ENCODE measurements at regions not wholly inside any gene's neighbourhood (a gene's known extent, or its start where the extent isn't known, plus 50 kb on each side); places are given as distances from the start of the nearest gene placed in this dataset.
"Not testable (repeated sequence)": the region's sequence is repeated elsewhere in the genome, so short reads cannot be mapped to it uniquely, and the experiment has no call there.

DNA sequence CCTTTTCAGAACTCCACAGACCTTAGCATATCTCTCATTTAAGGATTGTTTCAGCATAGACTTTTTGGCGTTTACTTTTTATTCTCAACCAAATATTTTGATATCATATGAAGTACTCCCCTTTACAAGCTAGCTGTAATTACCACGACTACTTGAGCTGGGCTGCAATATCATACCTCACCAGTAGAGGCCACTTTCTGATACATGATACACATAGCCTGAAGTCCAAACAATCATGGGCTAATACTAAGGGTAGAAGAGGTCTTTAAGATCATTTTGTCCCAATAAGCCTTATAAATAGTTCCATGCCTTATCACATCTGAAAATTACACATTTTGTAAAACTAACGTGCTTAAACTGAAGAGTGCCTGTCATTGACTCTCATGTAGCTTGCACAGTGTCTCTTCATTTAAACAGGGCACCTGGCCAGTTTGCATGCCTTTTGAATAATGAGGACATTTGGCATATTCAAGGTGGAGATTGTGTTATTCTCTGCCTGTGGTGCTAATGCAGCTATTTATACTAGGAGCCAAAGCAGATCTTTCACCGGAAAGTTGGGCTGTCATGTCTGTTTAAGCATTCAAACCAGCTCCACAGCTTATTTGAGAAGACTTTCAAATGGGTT, 403.7 kb upstream of the ZMIZ1 start:
- DNase-seq = peak; percentile 9

DNA sequence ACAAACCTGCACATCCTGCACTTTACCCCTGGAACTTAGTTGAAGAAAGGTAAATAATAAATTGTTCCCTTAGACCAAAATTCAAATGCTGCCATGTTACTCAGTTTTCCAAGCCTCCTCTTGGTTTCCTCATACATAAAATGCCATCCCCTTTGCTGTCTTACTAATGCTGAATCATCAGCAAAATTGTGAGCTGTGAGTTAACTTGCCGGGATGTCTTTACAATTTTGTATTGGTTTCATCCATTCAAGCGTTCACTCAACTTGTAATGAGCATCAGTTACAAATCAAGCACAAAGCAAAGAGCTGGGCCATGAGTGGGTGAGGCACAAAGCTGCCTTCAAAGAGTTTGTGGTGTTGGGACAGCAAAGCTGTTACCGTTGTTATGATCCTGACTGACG, 395.8 kb upstream of the ZMIZ1 start:
- DNase-seq = no peak

DNA sequence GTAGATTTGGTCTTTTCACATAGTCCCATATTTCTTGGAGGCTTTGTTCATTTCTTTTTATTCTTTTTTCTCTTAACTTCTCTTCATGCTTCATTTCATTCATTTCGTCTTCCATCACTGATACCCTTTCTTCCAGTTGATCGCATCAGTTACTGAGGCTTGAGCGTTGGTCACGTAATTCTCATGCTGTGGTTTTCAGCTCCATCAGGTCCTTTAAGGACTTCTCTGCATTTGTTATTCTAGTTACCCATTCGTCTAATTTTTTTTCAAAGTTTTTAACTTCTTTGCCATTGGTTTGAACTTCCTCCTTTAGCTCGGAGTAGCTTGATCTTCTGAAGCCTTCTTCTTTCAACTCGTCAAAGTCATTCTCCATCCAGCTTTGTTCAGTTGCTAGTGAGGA, 387.6 kb upstream of the ZMIZ1 start:
- DNase-seq = not testable (repeated sequence)

DNA sequence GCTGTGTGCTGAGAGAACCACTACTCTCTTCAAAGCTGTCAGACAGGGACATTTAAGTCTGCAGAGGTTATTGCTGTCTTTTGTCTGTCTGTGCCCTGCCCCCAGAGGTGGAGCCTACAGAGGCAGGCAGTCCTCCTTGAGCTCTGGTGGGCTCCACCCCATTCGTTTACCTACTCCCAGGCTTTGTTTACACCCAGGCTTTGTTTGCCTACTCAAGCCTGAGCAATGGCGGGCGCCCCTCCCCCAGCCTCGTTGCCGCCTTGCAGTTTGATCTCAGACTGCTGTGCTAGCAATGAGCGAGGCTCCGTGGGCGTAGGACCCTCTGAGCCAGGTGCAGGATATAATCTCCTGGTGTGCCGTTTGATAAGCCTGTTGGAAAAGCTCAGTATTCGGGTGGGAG, 386.8 kb upstream of the ZMIZ1 start:
- DNase-seq = not testable (repeated sequence)

DNA sequence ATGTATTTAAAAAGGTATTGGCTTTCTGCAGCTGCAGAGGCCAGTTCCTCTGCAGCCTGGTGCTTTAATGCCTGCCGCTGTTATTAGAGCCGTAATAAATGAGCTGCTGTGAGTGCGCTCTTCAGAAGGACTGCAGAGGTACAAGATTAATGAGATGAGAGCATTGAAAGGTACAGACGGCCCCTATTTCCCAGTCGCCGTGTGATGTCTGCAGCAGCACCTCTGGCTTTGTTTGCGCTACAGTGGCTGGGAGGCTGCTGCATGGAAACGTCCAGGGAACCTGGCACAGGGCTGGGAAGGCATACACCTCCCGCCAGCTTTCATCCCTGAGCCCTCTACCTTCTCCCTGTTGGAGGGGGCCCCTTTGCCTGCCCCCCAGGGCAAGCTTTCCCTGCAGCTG, 383.8 kb upstream of the ZMIZ1 start:
- no peak for DNase-seq

DNA sequence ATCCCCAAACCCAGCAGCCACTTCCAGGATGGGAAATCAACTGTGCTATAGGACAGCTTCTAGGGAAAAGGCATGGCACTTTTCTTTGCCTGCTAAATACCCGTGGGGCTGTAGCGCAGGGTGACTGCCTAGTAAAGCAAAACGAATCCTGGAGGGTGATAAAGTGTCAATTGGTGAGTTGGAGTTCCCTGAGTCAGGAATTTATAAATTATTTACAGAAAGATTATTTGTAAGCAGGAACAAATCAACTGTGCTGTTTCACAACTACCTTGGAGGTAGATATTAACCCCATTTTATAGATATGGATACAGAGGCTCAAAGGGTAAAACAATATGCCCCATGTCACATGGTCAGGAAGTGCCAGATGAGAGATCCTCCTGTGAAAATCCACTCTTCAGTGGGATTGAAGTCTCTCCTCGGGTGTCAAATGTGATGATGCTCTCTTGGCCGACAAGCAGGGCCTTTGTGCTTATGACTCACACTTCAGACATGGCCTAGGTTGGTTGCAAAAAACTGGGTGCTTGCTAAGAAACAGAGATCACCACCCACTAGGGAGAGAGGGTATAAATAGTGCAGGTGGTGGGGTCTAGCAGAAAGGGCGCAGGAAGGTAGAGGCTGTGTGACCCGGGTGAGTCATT, 383.2 kb upstream of the ZMIZ1 start:
- DNase-seq = no peak

DNA sequence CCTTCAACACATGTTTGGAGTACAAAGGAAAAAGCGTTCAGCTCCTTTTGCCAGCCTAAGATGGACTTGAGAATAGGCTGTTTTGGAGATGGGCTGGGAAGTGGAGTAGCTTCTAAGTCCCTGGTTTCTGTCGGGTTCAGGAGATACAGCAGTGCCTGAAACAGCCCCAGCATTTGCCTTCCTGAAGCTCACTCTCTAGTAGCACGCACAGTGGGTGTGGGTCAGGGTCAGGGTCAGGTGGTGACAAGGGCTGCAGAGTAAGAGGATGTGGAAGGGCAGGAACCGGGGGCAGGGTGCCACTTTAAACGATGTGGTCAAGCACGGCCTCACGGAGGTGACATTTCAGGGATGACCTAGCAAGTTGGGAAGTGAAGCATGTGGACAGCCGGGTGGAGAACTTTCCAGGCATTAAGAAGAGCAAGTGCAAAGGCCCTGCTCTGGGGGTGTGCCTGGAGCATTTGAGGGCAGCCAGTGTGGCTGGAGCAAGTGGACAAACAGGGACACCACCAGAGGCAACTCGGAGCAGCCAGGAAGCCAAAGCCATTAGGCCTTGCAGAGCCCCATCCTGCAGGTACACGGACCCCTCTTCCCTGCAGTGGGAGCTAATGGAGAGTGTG, 382.2 kb upstream of the ZMIZ1 start:
- DNase-seq = no peak

DNA sequence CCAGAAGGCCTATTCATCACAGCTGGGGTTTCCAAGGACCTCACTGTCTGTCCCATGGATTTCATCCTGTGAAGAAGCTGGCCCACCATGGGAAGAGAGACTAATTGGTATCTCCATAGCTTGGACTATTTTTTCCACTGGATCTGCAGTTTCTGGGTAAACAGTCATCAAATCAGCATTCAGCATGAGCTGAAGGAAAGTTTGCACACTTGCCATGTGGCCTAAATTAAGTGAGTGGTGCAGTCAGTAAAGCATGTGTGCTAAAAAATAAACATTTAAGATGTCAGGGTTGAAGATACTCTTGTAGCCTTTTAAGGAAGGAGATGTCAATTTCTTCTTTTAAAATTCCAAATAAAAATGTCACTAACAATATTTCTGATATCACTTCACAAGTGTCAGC, 381.1 kb upstream of the ZMIZ1 start:
- no peak for DNase-seq

DNA sequence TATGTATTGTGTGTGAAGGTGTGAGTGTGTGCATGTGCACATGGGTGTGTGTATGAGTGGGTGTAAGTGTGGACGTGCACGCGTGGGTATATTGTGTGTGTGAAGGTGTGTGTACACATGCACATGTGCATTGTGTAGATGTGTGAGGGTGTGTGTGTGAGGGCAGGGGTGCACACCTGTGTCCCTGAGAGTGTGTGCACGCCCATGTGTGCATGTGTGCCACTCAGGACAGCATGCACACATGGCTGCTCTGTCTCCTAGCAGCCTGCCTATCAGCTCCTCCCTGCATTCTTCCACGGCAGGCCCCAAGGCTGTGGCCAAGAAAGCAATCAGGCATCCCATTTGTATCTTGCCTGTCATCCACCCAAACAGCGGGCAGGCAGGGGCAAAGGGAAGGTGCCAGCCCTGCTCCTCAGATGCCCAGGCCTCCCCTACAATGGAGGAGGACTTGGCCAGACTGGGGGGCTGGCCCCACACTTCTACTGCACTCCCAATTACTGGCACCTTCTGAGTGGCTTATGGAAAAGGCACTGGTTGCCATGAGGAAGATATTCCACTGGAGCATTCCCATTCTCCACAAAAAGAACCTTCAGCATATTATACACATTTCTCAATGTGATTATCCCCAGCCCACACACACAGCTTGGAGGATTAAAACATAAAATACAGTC, 380.4 kb upstream of the ZMIZ1 start:
- DNase-seq = no peak

DNA sequence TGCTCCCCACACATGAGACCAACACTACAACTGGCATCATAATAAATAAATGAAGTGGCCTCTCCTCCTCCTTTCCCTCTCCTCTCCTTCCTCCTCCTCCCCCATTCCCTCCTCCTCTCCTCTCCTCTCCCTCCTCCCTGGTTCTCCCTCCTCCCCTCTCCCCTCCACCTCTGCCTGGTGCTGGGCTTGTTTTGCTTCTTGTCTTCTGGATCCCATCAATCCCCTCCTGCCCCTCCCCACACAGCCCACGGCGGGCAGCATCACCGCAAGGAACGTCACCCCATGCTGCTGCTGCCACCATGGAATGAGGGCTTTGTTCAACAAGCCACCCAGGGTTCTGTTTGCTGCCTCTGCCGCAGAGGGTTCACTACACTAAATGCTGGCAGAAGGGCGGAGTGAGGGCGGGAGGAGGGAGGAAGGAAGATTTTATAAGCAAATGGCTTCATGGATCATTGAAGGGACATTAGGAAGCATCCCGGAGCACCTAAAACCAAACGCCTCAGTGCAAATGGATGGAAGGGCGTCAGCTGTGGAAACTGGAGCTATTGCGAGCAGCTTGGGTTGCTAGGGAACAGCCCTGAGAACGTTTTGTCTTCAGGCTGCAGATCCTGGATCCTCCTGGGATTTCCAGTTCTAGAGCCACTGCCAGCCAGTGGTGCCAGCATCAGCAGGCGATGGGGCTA, 379.7 kb upstream of the ZMIZ1 start:
- DNase-seq = no peak

DNA sequence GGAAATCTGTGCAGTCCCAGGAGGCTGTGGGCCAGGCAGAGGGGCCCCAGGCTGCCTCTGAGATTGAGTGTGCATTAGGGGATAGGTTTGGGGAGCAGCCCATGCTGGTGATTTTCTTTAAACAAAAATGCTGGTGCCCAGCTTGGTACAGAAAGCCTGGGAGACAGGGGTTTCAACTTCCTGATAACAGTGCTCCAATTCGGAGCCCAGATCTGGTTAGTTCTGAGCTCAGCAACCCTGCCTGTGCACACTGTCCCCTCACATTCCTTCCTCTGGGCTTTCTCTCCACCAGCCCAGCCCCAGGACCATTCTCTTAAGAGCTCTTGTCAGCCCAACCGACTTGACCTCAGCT, 379.2 kb upstream of the ZMIZ1 start:
- DNase-seq = no peak

DNA sequence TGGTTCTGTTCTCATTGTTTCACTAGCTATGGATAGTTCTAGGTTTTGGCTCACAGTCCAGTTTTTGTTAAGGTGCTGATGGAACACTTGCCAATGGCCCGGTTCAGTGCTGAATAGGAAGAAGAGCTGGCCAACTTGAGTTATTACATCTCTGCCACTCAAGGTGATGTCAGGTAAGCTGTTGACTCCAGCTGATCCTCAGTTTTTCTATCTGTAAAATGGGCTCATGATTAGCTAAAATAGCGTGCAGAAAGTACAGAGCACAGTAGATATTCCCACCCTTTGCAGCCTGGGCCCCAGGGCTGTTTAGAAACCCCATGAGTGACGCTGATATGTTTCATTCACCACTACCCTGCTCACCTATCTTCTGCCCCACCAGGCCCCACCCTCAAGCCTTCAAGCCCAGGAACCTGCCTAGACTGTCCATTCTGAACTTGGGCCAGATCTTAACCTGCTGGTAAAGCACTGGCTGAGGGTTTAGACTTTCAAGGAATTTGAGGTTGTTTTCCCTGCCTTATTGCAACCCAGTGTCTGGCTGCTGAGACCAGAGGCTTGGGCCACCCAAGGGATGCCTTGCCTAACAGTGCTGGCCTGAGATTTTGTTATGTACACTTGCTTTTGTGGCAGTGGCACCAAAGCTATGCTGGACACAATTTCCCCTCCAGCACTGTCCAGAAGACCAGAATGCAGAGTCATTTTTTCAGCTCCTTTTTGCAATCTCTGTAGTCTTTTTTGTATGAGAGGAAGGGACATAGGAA, 378.2 kb upstream of the ZMIZ1 start:
- no peak for DNase-seq

DNA sequence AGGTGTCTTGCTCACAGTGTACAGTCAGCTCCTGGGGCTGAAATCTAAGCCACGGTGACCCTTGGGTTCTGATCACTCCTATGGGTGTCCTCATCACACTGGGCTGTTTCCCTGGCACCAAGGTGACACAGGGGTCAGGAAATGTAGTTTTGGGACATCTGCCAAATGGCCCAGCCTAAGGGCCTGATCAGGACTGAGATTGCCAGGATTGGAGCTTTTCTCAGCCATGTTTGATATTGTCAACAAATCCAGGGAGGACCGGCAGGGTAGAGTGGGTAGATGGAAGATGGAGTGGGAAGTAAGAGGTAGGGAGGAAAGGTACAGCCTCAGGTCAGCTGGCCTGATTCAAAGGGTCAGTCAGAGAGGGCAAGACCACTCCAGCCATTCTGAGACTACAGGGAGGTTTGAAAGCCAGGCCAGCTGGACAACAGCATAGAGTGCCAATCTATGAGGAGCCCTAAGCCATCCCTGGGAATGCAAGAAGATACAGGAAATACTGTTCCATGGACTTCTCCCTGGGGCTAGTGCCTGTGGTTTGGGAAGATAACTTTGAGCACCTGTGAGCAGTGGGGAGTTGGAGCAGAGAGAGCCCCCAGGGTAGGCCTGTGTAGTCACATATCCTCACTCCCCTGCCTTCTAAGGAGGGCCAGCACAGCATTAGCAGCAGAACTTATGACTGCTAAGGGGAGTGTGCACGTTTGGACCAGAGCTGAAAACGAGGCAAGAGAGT, 377.3 kb upstream of the ZMIZ1 start:
- DNase-seq = no peak

DNA sequence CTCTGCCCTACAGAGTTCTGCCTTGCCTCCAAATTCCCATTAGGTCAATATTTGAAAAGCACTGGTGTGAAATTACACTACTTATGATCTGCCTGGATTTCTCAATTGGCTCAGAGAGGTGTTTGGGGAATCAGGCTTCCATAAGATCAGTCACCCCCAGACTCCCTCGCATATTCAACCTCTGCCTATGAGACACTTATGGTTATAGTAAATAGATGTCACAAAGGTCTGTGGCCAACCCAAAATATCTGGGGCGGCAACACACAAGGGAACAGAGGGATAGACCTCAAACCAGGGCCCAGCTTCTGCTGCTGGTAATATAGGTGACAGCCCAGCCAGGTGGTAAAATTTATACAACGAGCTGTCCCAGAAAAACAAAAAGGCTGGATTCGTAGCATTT, 376.7 kb upstream of the ZMIZ1 start:
- DNase-seq = no peak

DNA sequence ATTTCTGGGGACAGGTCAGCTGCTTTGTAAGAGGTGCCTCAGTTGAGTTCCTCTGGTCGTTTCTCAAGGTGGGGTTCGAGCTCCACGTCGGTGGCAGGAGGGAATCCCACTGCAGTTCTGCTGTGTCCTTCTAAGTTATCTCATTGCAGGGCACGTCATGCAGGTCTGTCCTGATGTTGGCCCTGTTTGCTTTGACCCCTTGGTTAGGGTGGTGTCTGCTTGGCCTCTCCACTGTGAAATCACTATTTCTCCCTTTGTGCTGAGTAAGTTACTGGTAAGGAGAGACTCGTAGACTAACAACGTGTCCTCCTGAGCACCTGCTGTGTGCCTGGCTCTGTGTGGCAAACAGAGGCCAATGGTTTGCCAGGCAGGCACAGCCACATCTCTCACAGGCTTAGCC, 372.9 kb upstream of the ZMIZ1 start:
- no peak for DNase-seq

DNA sequence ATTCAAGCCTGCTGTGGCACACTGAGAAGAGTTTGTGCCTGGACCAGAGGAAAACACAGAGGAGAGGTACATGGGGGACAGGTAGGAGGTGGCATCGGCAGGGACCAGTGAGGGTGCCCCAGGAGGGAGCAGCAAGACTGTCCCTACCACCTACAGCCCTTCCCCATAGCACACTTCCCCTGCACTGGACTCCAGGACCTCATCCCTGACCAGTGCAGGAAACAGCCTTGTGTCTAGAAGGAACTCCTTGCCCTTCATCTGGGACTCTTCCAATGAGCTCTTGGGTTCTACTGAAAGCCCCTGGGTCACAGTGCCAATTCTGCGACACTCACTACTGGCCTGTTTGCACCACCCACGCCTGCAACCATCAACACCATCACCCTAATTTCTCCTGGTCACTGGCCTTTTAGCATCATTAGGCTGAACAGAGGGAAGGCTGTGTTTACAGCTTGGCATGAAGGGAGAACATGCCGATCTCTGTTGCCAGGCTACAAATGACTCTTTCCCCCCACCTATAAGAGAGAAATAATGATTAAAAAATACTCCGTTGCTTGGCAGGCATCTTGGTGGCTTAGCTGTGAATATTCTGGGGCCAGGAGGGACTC, 371.9 kb upstream of the ZMIZ1 start:
- no peak for DNase-seq

DNA sequence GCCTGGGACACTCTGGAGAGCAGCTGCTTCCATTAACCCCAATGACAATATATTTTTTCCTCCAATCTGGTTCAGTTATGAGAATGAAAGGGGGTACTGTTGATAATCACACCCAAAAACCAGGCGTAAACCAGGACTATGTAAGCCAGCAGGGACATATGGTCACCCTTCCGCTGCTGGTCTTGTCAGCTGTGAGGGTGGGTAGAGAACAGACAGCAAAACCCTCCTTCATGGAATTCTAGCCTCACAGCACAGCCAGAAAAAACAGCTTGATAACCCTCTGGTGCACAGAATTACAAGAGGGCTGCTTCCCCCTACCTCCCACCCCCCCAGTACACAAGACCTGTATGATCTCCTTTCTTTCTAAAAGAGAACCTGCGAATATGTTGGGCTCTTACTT, 368.8 kb upstream of the ZMIZ1 start:
- DNase-seq = no peak

DNA sequence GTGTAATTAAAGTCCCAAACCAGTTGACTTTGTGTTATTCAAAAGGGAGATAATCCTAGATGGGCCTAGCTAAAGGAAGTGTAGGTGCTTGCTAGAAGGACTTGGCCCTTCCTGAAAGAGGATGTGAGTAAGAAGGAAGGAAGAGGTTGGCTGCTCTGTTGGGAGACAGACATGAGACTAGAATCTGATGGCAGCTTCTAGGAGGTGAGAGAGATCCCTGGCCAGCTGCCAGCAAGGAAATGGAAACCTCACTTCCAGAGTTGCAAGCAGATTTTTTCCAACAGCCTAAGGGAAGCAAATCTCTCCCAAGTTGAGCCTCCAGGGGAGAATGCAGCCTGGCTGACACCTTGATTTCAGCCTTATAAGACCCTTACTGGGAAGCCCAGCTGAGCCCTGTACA, 368.4 kb upstream of the ZMIZ1 start:
- DNase-seq = no peak

DNA sequence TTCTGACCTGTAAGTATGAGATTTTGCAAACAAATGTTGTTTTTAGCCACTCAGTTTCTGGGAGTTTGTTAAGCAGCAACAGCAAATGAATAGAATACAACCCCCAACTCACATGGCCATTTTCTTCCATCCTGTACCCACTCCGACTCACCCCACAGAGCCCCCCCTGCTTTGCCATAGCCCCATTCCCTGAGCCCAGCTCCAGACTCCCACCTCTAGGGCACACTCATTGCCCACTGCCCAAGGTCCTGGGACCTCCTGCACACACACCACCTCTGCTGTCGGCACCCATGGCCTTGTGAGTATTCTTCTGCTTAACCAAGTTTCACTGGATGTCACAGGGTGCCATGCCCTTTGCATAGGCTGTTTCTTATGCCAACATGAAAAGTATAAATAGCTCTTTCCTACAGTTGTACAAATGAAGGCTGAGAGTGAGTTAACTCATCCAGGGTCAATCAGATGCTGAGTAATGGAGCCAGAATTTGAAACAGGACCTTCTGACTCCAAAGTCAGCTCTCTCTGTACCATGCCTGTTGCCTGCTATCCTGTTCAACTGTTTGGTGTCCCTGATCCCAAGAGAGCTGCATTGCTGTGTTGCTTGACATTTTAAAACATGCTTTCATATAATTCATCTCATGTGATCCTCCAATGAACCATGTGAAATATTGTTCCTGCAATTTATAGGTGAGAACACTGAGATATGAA, 367.8 kb upstream of the ZMIZ1 start:
- no peak for DNase-seq

DNA sequence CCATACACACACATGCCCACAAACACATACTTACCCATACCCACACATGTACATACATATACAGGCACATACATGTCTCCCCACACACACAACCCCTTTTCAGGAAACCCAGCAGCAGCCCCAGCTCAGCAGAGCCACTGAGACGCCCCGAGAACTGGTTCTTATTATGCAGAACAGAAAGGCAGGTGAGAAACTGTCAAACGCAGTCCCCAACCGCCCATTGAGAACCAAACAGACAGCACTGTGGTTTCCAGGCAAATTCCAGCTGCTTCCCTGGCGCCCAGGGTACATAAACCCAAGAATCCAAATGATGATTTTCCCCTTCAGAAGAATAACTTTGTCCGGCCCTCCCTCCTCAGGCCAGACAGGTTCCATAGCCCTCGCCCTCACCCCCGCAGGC, 366.6 kb upstream of the ZMIZ1 start:
- no peak for DNase-seq

DNA sequence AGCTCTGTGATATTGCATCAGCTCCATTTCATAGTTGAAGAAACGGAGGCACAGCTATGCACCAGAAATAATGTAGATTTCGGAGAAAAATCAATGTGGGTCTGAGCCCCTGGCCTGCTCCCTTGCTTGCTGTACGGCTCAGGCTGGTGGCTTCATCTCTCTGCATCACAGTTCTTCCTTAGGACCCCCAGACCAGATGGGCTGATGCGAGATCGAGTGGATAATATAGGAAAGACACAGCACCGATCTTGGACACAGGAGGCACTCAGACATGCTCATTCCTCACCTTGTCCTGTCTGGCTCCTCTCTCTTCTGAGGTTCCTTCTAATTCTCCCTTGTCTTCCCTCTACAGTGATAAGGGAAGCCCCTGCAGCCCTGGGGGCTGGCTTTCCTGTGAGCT, 365.9 kb upstream of the ZMIZ1 start:
- no peak for DNase-seq
